ENCODE measurements at regions not wholly inside any gene's neighbourhood (a gene's known extent, or its start where the extent isn't known, plus 50 kb on each side); places are given as distances from the start of the nearest gene placed in this dataset.

GRCh38 chr2:176984987-176985386 lies 227.6 kb upstream of the HNRNPA3 start:
- H3K9me3 ChIP-seq: no peaks in the 10 kb centered on the region

GRCh38 chr2:176985871-176986270 lies 226.7 kb upstream of the HNRNPA3 start:
- H3K27ac ChIP-seq: no peak overlapping the region
- no peak for DNase-seq (ENCODE audit: low spot score in 2 of 2)
- no peaks in the 10 kb centered on the region for H3K4me1 ChIP-seq
- peaks cover 0 to 6% of the 10 kb centered on the region in 2 donors for H3K27me3 ChIP-seq
- no peaks in the 10 kb centered on the region for H3K36me3 ChIP-seq
- no peak for TF ChIP-seq EP300 (IDR thresholded peaks at IDR 0.05)
- TF ChIP-seq CTCF (IDR thresholded peaks at IDR 0.05): no peak
- TF ChIP-seq POLR2A (IDR thresholded peaks at IDR 0.05): no peak
- no peaks in the 10 kb centered on the region for H3K9me3 ChIP-seq
- H3K4me3 ChIP-seq: no peak overlapping the region
- 74 to 77% methylated on average over 2 of the region's 2 CpGs for WGBS, 2 donors

More at GRCh38 chr2:176984987-176985386, 227.6 kb upstream of the HNRNPA3 start:
- Histone ChIP-seq H3K4me1 (no peaks in the 10 kb centered on the region), H3K27ac (no peak overlapping the region), H3K4me3 (no peak overlapping the region), H3K36me3 (no peaks in the 10 kb centered on the region), H3K27me3 (peaks cover 0 to 6% of the 10 kb centered on the region in 2 donors)
- DNase-seq (ENCODE audit: low spot score in 2 of 2): no peak
- WGBS, 2 donors: 79 to 81% methylated on average over 4 of the region's 4 CpGs
- no peak for TF ChIP-seq EP300 (IDR thresholded peaks at IDR 0.05)
- TF ChIP-seq POLR2A (IDR thresholded peaks at IDR 0.05): no peak
- TF ChIP-seq CTCF (IDR thresholded peaks at IDR 0.05): no peak

GRCh38 chr2:176986487-176986886 lies 226.1 kb upstream of the HNRNPA3 start:
- Histone ChIP-seq H3K4me3 (no peak overlapping the region), H3K4me1 (no peaks in the 10 kb centered on the region)
- 81 to 94% methylated on average over 5 of the region's 5 CpGs for WGBS, 2 donors

GRCh38 chr2:176991411-176991810 lies 221.2 kb upstream of the HNRNPA3 start:
- no peaks in the 10 kb centered on the region for H3K9me3 ChIP-seq
- H3K27me3 ChIP-seq: no peaks in the 10 kb centered on the region
- no peaks in the 10 kb centered on the region for H3K4me1 ChIP-seq
- H3K36me3 ChIP-seq: no peaks in the 10 kb centered on the region
- DNase-seq (ENCODE audit: low spot score in 2 of 2): no peak
- WGBS, 2 donors: 86 to 87% methylated on average over 1 of the region's 1 CpG
- no peak for TF ChIP-seq EP300 (IDR thresholded peaks at IDR 0.05)
- no peak for TF ChIP-seq POLR2A (IDR thresholded peaks at IDR 0.05)
- no peak for TF ChIP-seq CTCF (IDR thresholded peaks at IDR 0.05)
- no peak overlapping the region for H3K27ac ChIP-seq
- no peak overlapping the region for H3K4me3 ChIP-seq

More at GRCh38 chr2:176986487-176986886, 226.1 kb upstream of the HNRNPA3 start:
- H3K27me3 ChIP-seq: peaks cover 0 to 6% of the 10 kb centered on the region in 2 donors
- H3K36me3 ChIP-seq: no peaks in the 10 kb centered on the region
- TF ChIP-seq EP300 (IDR thresholded peaks at IDR 0.05) (no peak), POLR2A (IDR thresholded peaks at IDR 0.05) (no peak), CTCF (IDR thresholded peaks at IDR 0.05) (no peak)
- no peak for DNase-seq (ENCODE audit: low spot score in 2 of 2)
- H3K27ac ChIP-seq: no peak overlapping the region
- H3K9me3 ChIP-seq: no peaks in the 10 kb centered on the region

GRCh38 chr2:176997074-176997791 lies 215.4 kb upstream of the HNRNPA3 start:
- TF ChIP-seq POLR2A (IDR thresholded peaks at IDR 0.05) (no peak), EP300 (IDR thresholded peaks at IDR 0.05) (no peak), CTCF (IDR thresholded peaks at IDR 0.05) (no peak)

More at GRCh38 chr2:176997074-176997791, 215.4 kb upstream of the HNRNPA3 start:
- Histone ChIP-seq H3K27me3 (no peaks in the 10 kb centered on the region), H3K4me3 (no peak overlapping the region), H3K4me1 (peaks cover 0 to 23% (median 0%) of the 10 kb centered on the region in 4 donors), H3K9me3 (no peaks in the 10 kb centered on the region), H3K27ac (no peak overlapping the region), H3K36me3 (no peaks in the 10 kb centered on the region)
- 44 to 49% methylated on average over 5 of the region's 5 CpGs for WGBS, 2 donors
- no peak for DNase-seq (ENCODE audit: low spot score in 2 of 2)
